ENCODE measurements at regions not wholly inside any gene's neighbourhood (a gene's known extent, or its start where the extent isn't known, plus 50 kb on each side); places are given as distances from the start of the nearest gene placed in this dataset.

GRCh38 chr3:115494826-115495225 lies 128.5 kb upstream of the GAP43 start:
- TF ChIP-seq POLR2AphosphoS5 (IDR thresholded peaks at IDR 0.05), result no peak
- no peak for TF ChIP-seq CTCF (IDR thresholded peaks at IDR 0.05)
- TF ChIP-seq POLR2A (IDR thresholded peaks at IDR 0.05), result no peak
